Keratinocyte (primary cell): ENCODE measurements at regions not wholly inside any gene's neighbourhood (a gene's known extent, or its start where the extent isn't known, plus 50 kb on each side); places are given as distances from the start of the nearest gene placed in this dataset.

Experiments
- CTCF ChIP-seq, 3 experiments: IDR thresholded peaks in 1 of 3; conservative IDR thresholded peaks in 1 of 3; optimal IDR thresholded peaks in 1 of 3; 2 replicates in 2 of 3; 3 replicates in 1 of 3; pipeline versions ENCODE3 to v1.5.1; 2011; ENCODE audit warnings: low read length in 3 of 3, mild to moderate bottlenecking in 3 of 3, moderate library complexity in 2 of 3, control low read depth in 1 of 3, inconsistent platforms in 1 of 3; ENCODE audit not compliant: insufficient read depth in 2 of 3; ENCODE audit errors: extremely low read depth in 1 of 3
- EZH2 ChIP-seq: IDR thresholded peaks from one replicate; pipeline ENCODE4 v1.6.1; 2012; ENCODE audit warnings: inconsistent platforms, mild to moderate bottlenecking, low read length, moderate library complexity

- TF ChIP-seq CTCF (optimal IDR thresholded peaks at IDR 0.05 in 1 of 3, IDR thresholded peaks at IDR 0.05 in 1 of 3, conservative IDR thresholded peaks at IDR 0.05 in 1 of 3; ENCODE audit: extremely low read depth in 1 of 3, insufficient read depth in 2 of 3, low read length in 3 of 3) (no peak), EZH2 (no peak)
Measured at GRCh38 chr2:145815933-145816332, 1296.0 kb upstream of the ZEB2 start.
